Uterus (tissue), 2 donors: ENCODE measurements at regions not wholly inside any gene's neighbourhood (a gene's known extent, or its start where the extent isn't known, plus 50 kb on each side); places are given as distances from the start of the nearest gene placed in this dataset.

Experiments
- CTCF ChIP-seq, 4 experiments: fragments of 200-600 bp in 2 of 4; fragments of 450-650 bp in 2 of 4; sonication (generic) in 2 of 4; IDR thresholded peaks; one replicate each; pipeline ENCODE4 v1.5.1; 2016 to 2019; ENCODE audit warnings: antibody characterized with exemption in 4 of 4, mild to moderate bottlenecking in 2 of 4, moderate library complexity in 1 of 4
- POLR2A ChIP-seq, 2 donors: fragments of 450-650 bp; IDR thresholded peaks; one replicate each; pipeline ENCODE4 v1.6.1; 2016; ENCODE audit warnings: antibody characterized with exemption in 2 of 2, mild to moderate bottlenecking in 1 of 2, moderate library complexity in 1 of 2

- no peak for TF ChIP-seq CTCF (IDR thresholded peaks at IDR 0.05)
- TF ChIP-seq POLR2A (IDR thresholded peaks at IDR 0.05), result no peak
Observed at GRCh38 chr18:2169656-2170055, 401.6 kb downstream of the METTL4 start.
